Endothelial cell of umbilical vein (primary cell): ENCODE measurements at regions not wholly inside any gene's neighbourhood (a gene's known extent, or its start where the extent isn't known, plus 50 kb on each side); places are given as distances from the start of the nearest gene placed in this dataset.

Experiments used
- BruUV-seq: library from RNA; stranded (reverse); fragments of 400-500 nt; replicated peaks from 2 replicates; lab custom pipeline; 2021; lab: Mats Ljungman, UMichigan
- CTCF ChIA-PET: fragments of 300-600, 350-600 bp; sonication (Branson Sonifier 250); formaldehyde crosslinking; loops from one replicate; lab custom pipeline; 2021; ENCODE audit warnings: antibody characterized with exemption, inconsistent platforms; lab: Charles Lee
- POLR2A ChIA-PET: fragments of 300-600, 350-600 bp; sonication (Branson Sonifier 250); formaldehyde crosslinking; loops from one replicate; lab custom pipeline; 2021; ENCODE audit warnings: antibody characterized with exemption, inconsistent platforms; lab: Charles Lee
- DNase-seq: peaks from one replicate; pipeline ENCODE4 v3.0.0-alpha.2; 2011; ENCODE audit warnings: low read depth, low spot score
- FAIRE-seq: peaks from 2 replicates; lab custom pipeline; 2011; peaks lifted over from hg19 to GRCh38; lab: Jason Lieb, UNC
- H2AFZ ChIP-seq: 2 replicates; pipeline ENCODE4 v1.6.0; 2012; ENCODE audit warnings: low read depth, low read length, control low read depth, inconsistent platforms
- H3K27ac ChIP-seq: 2 replicates; pipeline ENCODE4 v1.5.1; 2011; ENCODE audit warnings: low read depth, mild to moderate bottlenecking, control low read depth, low read length, moderate library complexity; ENCODE audit not compliant: insufficient read depth
- H3K27me3 ChIP-seq, 2 experiments: 2 replicates each; pipeline versions ENCODE4 v1.6.0 to v1.6.1; 2011; ENCODE audit warnings: low read length in 2 of 2, mixed read lengths in 1 of 2; ENCODE audit not compliant: control insufficient read depth in 2 of 2, insufficient read depth in 2 of 2
- H3K36me3 ChIP-seq, 2 experiments: 2 replicates in 1 of 2; 3 replicates in 1 of 2; pipeline ENCODE4 v1.5.1; 2011; ENCODE audit warnings: low read length in 2 of 2, mild to moderate bottlenecking in 1 of 2, moderate library complexity in 1 of 2; ENCODE audit not compliant: control insufficient read depth in 2 of 2, insufficient read depth in 2 of 2; ENCODE audit errors: extremely low read depth in 1 of 2
- H3K4me1 ChIP-seq: 3 replicates; pipeline ENCODE4 v1.5.1; 2011; ENCODE audit warnings: mild to moderate bottlenecking, low read length; ENCODE audit not compliant: control insufficient read depth, insufficient read depth; ENCODE audit errors: extremely low read depth
- H3K4me2 ChIP-seq: 2 replicates; pipeline ENCODE4 v1.6.1; 2011; ENCODE audit warnings: low read length, control low read depth, mixed read lengths; ENCODE audit not compliant: insufficient read depth
- H3K4me3 ChIP-seq, 3 experiments: fragments of 200-600 bp in 1 of 3; sonication (generic), shearing (Covaris generic) in 1 of 3; replicated peaks in 1 of 3; 2 replicates each; pipeline ENCODE4 v1.5.1; 2011 to 2016; ENCODE audit warnings: control low read depth in 3 of 3, low read length in 3 of 3, mild to moderate bottlenecking in 2 of 3, inconsistent platforms in 1 of 3, low read depth in 1 of 3, moderate library complexity in 1 of 3; ENCODE audit not compliant: insufficient read depth in 1 of 3
- H3K79me2 ChIP-seq: 2 replicates; pipeline ENCODE4 v1.6.0; 2012; ENCODE audit warnings: low read length, inconsistent platforms; ENCODE audit not compliant: control insufficient read depth, insufficient read depth
- H3K9ac ChIP-seq: replicated peaks from 2 replicates; pipeline ENCODE3; 2011; ENCODE audit warnings: low read length, control low read depth; ENCODE audit not compliant: insufficient read depth; ENCODE audit errors: extremely low read depth
- H3K9me1 ChIP-seq: replicated peaks from 3 replicates; pipeline ENCODE4 v1.6.0; 2011; ENCODE audit warnings: mild to moderate bottlenecking, low read length; ENCODE audit not compliant: control insufficient read depth, insufficient read depth; ENCODE audit errors: extremely low read depth
- H3K9me3 ChIP-seq: replicated peaks from 2 replicates; pipeline ENCODE4 v1.5.1; 2012; ENCODE audit warnings: low read length, inconsistent platforms; ENCODE audit not compliant: control insufficient read depth, insufficient read depth
- H4K20me1 ChIP-seq: replicated peaks from 2 replicates; pipeline ENCODE3; 2011; ENCODE audit warnings: mild to moderate bottlenecking, low read length; ENCODE audit not compliant: control insufficient read depth, insufficient read depth; ENCODE audit errors: extremely low read depth
- CTCF ChIP-seq, 2 donors: IDR thresholded peaks; 1 replicate in 1 of 2; 2 replicates in 1 of 2; pipeline ENCODE4 v1.5.1; 2011; ENCODE audit warnings: low read length in 2 of 2, mild to moderate bottlenecking in 2 of 2, moderate library complexity in 2 of 2, control low read depth in 1 of 2, inconsistent platforms in 1 of 2, low read depth in 1 of 2; ENCODE audit not compliant: insufficient read depth in 1 of 2; ENCODE audit errors: extremely low read depth in 1 of 2
- EZH2 ChIP-seq: IDR thresholded peaks from 2 replicates; pipeline ENCODE4 v1.6.1; 2012; ENCODE audit warnings: borderline replicate concordance, low read depth, mild to moderate bottlenecking, moderate library complexity, low read length, inconsistent platforms; ENCODE audit not compliant: severe bottlenecking
- FOS ChIP-seq: IDR thresholded peaks from 2 replicates; pipeline ENCODE4 v1.6.1; 2011; ENCODE audit warnings: mild to moderate bottlenecking, low read length, moderate library complexity, borderline replicate concordance; ENCODE audit not compliant: insufficient read depth
- GATA2 ChIP-seq: IDR thresholded peaks from 2 replicates; pipeline ENCODE4 v1.7.0; 2011; ENCODE audit warnings: low read depth, mild to moderate bottlenecking, moderate library complexity, mixed read lengths, low read length; ENCODE audit not compliant: insufficient read length, insufficient read depth
- JUN ChIP-seq: IDR thresholded peaks from 2 replicates; pipeline ENCODE4 v1.6.1; 2011; ENCODE audit warnings: borderline replicate concordance, low read depth; ENCODE audit not compliant: insufficient read length, insufficient read depth
- MAX ChIP-seq: IDR thresholded peaks from 2 replicates; pipeline ENCODE4 v1.6.1; 2011; ENCODE audit not compliant: insufficient read depth, insufficient read length
- MYC ChIP-seq: IDR thresholded peaks from one replicate; pipeline ENCODE4 v1.6.1; 2011; ENCODE audit warnings: mild to moderate bottlenecking, low read depth, low read length
- POLR2A ChIP-seq: IDR thresholded peaks from 2 replicates; pipeline ENCODE4 v1.6.1; 2012; ENCODE audit warnings: low read depth, mild to moderate bottlenecking, control low read depth, low read length
- POLR2AphosphoS5 ChIP-seq: IDR thresholded peaks from 2 replicates; pipeline ENCODE4 v1.6.1; 2012; ENCODE audit warnings: low read depth, mild to moderate bottlenecking, control low read depth, low read length, moderate library complexity; ENCODE audit not compliant: insufficient read depth
- dilution Hi-C: fragments of 300-500 bp; cut with MboI; formaldehyde crosslinking; loops from one replicate; pipeline ENCODE4 v1.15.0; 2019; ENCODE audit warnings: low sequenced_read_pairs; ENCODE audit not compliant: extremely low pct_ligation_motif_present
- intact Hi-C: fragments of 100-400 bp; cut with micrococcal nuclease; formaldehyde crosslinking; loops from one replicate; pipeline ENCODE4 v1.10.0; 2022

GRCh38 chr4:189765301-189765700, 175.4 kb upstream of the FRG1 start:
- Histone ChIP-seq H3K4me2 (no peak overlapping the region), H3K36me3 (no peaks in the 10 kb centered on the region), H2AFZ (no peak overlapping the region), H3K4me1 (no peaks in the 10 kb centered on the region), H3K27ac (no peak overlapping the region), H3K9me3 (peaks cover 5% of the 10 kb centered on the region), H3K27me3 (no peaks in the 10 kb centered on the region), H3K79me2 (no peaks in the 10 kb centered on the region), H3K4me3 (no peak overlapping the region), H4K20me1 (no peaks in the 10 kb centered on the region), H3K9ac (no peak overlapping the region), H3K9me1 (no peaks in the 10 kb centered on the region)
- no peak for TF ChIP-seq MYC
- no peak for TF ChIP-seq POLR2A
- no peak for TF ChIP-seq EZH2
- TF ChIP-seq GATA2: no peak
- no peak for TF ChIP-seq MAX
- TF ChIP-seq CTCF (IDR thresholded peaks at IDR 0.05; ENCODE audit: extremely low read depth in 1 of 2, insufficient read depth in 1 of 2, low read depth in 1 of 2, low read length in 2 of 2): no peak
- TF ChIP-seq JUN: no peak
- TF ChIP-seq POLR2AphosphoS5: no peak
- TF ChIP-seq FOS: no peak
- no TSS peak for BruUV-seq
- CTCF ChIA-PET: no interaction called here
- dilution Hi-C loops (no loop called here), intact Hi-C loops (no loop called here)
- FAIRE-seq (no peak), DNase-seq (no peak)
- POLR2A ChIA-PET: no interaction called here
